ENCODE measurements at regions not wholly inside any gene's neighbourhood (a gene's known extent, or its start where the extent isn't known, plus 50 kb on each side); places are given as distances from the start of the nearest gene placed in this dataset.

GRCh38 chr1:166538646-166539045 lies 300.6 kb upstream of the POGK start:
- TF ChIP-seq GATA3 (IDR thresholded peaks at IDR 0.05; ENCODE audit: low read depth, low read length) (no peak), GATA2 (IDR thresholded peaks at IDR 0.05; ENCODE audit: low read depth, low read length) (no peak)
